Uterus (tissue), 2 donors: ENCODE measurements at regions not wholly inside any gene's neighbourhood (a gene's known extent, or its start where the extent isn't known, plus 50 kb on each side); places are given as distances from the start of the nearest gene placed in this dataset.

Experiments
- POLR2A ChIP-seq, 2 donors: fragments of 450-650 bp; IDR thresholded peaks; one replicate each; pipeline ENCODE4 v1.6.1; 2016; ENCODE audit warnings: antibody characterized with exemption in 2 of 2, mild to moderate bottlenecking in 1 of 2, moderate library complexity in 1 of 2
- TF ChIP-seq, protein P1 (sequence below), 4 experiments: fragments of 200-600 bp in 2 of 4; fragments of 450-650 bp in 2 of 4; sonication (generic) in 2 of 4; IDR thresholded peaks; one replicate each; pipeline ENCODE4 v1.5.1; 2016 to 2019; ENCODE audit warnings: antibody characterized with exemption in 4 of 4, mild to moderate bottlenecking in 2 of 4, moderate library complexity in 1 of 4

DNA sequence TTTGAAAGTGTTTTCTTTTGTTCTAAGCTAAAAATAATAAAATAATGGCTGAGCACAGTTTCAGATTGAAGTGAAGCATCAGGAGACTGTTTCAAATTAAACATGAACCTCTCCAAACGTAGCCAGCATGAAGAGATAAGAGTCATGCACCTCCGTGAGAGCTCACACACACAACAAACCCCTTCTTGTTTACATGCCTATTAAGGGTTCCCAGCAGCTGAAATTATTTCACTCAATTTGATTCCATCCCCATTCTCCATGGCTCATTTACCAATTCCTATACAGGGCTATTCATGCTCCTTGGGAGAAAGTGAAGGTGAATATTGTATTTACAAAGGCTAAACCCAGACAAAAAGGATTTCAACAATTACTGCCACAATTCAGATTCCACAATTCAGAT is 954.1 kb upstream of the INTU start:
- TF ChIP-seq, protein P1, sequence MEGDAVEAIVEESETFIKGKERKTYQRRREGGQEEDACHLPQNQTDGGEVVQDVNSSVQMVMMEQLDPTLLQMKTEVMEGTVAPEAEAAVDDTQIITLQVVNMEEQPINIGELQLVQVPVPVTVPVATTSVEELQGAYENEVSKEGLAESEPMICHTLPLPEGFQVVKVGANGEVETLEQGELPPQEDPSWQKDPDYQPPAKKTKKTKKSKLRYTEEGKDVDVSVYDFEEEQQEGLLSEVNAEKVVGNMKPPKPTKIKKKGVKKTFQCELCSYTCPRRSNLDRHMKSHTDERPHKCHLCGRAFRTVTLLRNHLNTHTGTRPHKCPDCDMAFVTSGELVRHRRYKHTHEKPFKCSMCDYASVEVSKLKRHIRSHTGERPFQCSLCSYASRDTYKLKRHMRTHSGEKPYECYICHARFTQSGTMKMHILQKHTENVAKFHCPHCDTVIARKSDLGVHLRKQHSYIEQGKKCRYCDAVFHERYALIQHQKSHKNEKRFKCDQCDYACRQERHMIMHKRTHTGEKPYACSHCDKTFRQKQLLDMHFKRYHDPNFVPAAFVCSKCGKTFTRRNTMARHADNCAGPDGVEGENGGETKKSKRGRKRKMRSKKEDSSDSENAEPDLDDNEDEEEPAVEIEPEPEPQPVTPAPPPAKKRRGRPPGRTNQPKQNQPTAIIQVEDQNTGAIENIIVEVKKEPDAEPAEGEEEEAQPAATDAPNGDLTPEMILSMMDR (IDR thresholded peaks at IDR 0.05) = no peak
- TF ChIP-seq POLR2A (IDR thresholded peaks at IDR 0.05) = no peak
